ENCODE measurements at regions not wholly inside any gene's neighbourhood (a gene's known extent, or its start where the extent isn't known, plus 50 kb on each side); places are given as distances from the start of the nearest gene placed in this dataset.
A peak's percentile ranks its signal among the peaks of the same experiment; 100 is the strongest.

DNA sequence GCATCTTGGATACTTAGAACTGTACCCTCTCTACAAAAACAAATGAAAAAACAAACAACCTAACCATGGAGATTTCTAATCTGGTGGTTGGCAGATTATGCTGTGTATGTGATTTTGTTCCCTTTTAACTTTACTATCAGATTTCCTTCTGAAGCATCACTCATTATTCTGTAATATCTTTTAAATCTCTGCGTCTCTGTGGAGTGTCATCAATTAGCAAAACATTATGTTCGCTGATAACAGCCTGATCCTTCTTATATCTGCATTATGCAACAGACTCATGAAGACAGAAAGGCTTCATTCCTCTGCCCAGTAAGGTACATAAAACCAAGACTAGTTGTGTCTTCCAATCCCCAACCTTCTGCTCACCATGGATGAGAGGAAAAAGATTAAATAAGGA lies 110.3 kb upstream of the PDE5A start:
- H2AK9ac ChIP-seq (replicated peaks; ENCODE audit: low read depth, low read length, poor library complexity): no peak overlapping the region
- peak overlapping the region; percentile 36; the same call in 1 of the 2 replicates for H3K14ac ChIP-seq (replicated peaks; ENCODE audit: low read depth, low read length)
- no peak for DNase-seq
- H3K23ac ChIP-seq (ENCODE audit: low read depth, low read length): peak overlapping the region; percentile 12; the same call in 1 of the 2 replicates
- no peak for ATAC-seq (ENCODE audit: low read depth)
- peak overlapping the region; percentile 25; the same call in 1 of the 2 replicates for H4K5ac ChIP-seq (ENCODE audit: low read depth, low read length)
- H3K4ac ChIP-seq (ENCODE audit: low read depth, low read length): peak overlapping the region; percentile 60; the same call in 1 of the 2 replicates
- no peak overlapping the region for H2AFZ ChIP-seq (replicated peaks; ENCODE audit: low read length, poor library complexity)
- peak overlapping the region; percentile 86 for H2BK120ac ChIP-seq (ENCODE audit: low read depth, low read length)
- no peaks in the 10 kb centered on the region for H3K27me3 ChIP-seq (ENCODE audit: control insufficient read depth, insufficient read depth, low read length)
- H3K56ac ChIP-seq (ENCODE audit: extremely low read depth, insufficient read depth, low read length): no peak overlapping the region
- H3K79me1 ChIP-seq (ENCODE audit: low read depth in 1 of 2, low read length in 2 of 2): peaks cover 0 to 8% of the 10 kb centered on the region in 2 experiments; a peak in 2 of 4 replicates
- peaks cover 3% of the 10 kb centered on the region for H3K9me1 ChIP-seq (ENCODE audit: insufficient read depth, low read length)
- H4K8ac ChIP-seq (ENCODE audit: low read depth in 2 of 2, low read length in 2 of 2): peak overlapping the region in 1 of 2 experiments; percentile 37; a peak in 1 of 4 replicates
- H3K9me3 ChIP-seq (ENCODE audit: control insufficient read depth, insufficient read depth, low read length): no peaks in the 10 kb centered on the region
- no peak overlapping the region for H3K9ac ChIP-seq (ENCODE audit: low read depth, low read length)
- in situ Hi-C loops (cut with MboI; ENCODE audit: low sequenced_read_pairs): no loop called here
- no peak overlapping the region for H2BK5ac ChIP-seq (ENCODE audit: low read depth, low read length, poor library complexity, severe bottlenecking)
- H4K91ac ChIP-seq (ENCODE audit: insufficient read depth, low read depth, low read length): peak overlapping the region; percentile 80; the same call in 1 of the 2 replicates
- peak overlapping the region; percentile 71; the same call in 1 of the 3 replicates for H2BK15ac ChIP-seq (ENCODE audit: low read depth, low read length)
- H2AK5ac ChIP-seq (ENCODE audit: low read depth, low read length): 0 out of 2 replicates have a peak overlapping the region, but pooled peaks have one; percentile 49
- H4K20me1 ChIP-seq (ENCODE audit: insufficient read depth, low read length): no peaks in the 10 kb centered on the region
- H3K4me1 ChIP-seq (ENCODE audit: control insufficient read depth, insufficient read depth, low read length): peaks cover 10% of the 10 kb centered on the region
- H3K27ac ChIP-seq (ENCODE audit: insufficient read depth, low read length): no peak overlapping the region
- H3K4me3 ChIP-seq (ENCODE audit: insufficient read depth, low read depth, low read length): no peak overlapping the region
- intact Hi-C loops (cut with micrococcal nuclease): no loop called here
- dilution Hi-C loops (cut with HindIII; ENCODE audit: low sequenced_read_pairs, unreplicated experiment): no loop called here
- H3K18ac ChIP-seq (ENCODE audit: low read depth, low read length): peak overlapping the region; percentile 76; the same call in 1 of the 2 replicates
- peak overlapping the region; percentile 83 for H2BK20ac ChIP-seq (ENCODE audit: low read depth, low read length)
- BruUV-seq (replicated peaks): no TSS peak
- TF ChIP-seq BHLHE40 (IDR thresholded peaks at IDR 0.05; ENCODE audit: low read depth, low read length) (no peak), FOS (IDR thresholded peaks at IDR 0.05; ENCODE audit: low read depth, low read length) (no peak), CHD1 (IDR thresholded peaks at IDR 0.05; ENCODE audit: low read depth, low read length) (no peak), POLR2A (IDR thresholded peaks at IDR 0.05; ENCODE audit: low read depth, low read length) (no peak), MAFK (IDR thresholded peaks at IDR 0.05; ENCODE audit: low read depth, low read length) (no peak), RAD21 (IDR thresholded peaks at IDR 0.05; ENCODE audit: low read length) (no peak), NFE2L2 (IDR thresholded peaks at IDR 0.05; ENCODE audit: low read depth, low read length) (no peak), MXI1 (IDR thresholded peaks at IDR 0.05; ENCODE audit: borderline replicate concordance, low read depth, low read length) (no peak), RCOR1 (IDR thresholded peaks at IDR 0.05; ENCODE audit: insufficient replicate concordance, low read length) (no peak)
- TF ChIP-seq, protein P1, sequence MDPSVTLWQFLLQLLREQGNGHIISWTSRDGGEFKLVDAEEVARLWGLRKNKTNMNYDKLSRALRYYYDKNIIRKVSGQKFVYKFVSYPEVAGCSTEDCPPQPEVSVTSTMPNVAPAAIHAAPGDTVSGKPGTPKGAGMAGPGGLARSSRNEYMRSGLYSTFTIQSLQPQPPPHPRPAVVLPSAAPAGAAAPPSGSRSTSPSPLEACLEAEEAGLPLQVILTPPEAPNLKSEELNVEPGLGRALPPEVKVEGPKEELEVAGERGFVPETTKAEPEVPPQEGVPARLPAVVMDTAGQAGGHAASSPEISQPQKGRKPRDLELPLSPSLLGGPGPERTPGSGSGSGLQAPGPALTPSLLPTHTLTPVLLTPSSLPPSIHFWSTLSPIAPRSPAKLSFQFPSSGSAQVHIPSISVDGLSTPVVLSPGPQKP (IDR thresholded peaks at IDR 0.05; ENCODE audit: borderline replicate concordance, low read depth, low read length): no peak
- TF ChIP-seq, protein P2, sequence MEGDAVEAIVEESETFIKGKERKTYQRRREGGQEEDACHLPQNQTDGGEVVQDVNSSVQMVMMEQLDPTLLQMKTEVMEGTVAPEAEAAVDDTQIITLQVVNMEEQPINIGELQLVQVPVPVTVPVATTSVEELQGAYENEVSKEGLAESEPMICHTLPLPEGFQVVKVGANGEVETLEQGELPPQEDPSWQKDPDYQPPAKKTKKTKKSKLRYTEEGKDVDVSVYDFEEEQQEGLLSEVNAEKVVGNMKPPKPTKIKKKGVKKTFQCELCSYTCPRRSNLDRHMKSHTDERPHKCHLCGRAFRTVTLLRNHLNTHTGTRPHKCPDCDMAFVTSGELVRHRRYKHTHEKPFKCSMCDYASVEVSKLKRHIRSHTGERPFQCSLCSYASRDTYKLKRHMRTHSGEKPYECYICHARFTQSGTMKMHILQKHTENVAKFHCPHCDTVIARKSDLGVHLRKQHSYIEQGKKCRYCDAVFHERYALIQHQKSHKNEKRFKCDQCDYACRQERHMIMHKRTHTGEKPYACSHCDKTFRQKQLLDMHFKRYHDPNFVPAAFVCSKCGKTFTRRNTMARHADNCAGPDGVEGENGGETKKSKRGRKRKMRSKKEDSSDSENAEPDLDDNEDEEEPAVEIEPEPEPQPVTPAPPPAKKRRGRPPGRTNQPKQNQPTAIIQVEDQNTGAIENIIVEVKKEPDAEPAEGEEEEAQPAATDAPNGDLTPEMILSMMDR (conservative IDR thresholded peaks at IDR 0.05; ENCODE audit: low read depth, low read length): no peak
- ChIA-PET POLR2A (ENCODE audit: unreplicated experiment) (no interaction called here), CTCF (interaction anchor here (0.9 kb wide), 1 partner anchor 12 kb away, joined by 3 read pairs; no protein-coding TSS in a partner anchor)
- H3K36me3 ChIP-seq (ENCODE audit: control insufficient read depth, insufficient read depth, low read length): no peaks in the 10 kb centered on the region
- H3K4me2 ChIP-seq (ENCODE audit: low read depth, low read length): no peak overlapping the region
- WGBS, 2 experiments (ENCODE audit: extremely low coverage in 2 of 2, insufficient read length in 1 of 2): no CpG with 5 or more reads among the region's 2 CpGs
